Astrocyte (in vitro differentiated cells and primary cell): ENCODE measurements at regions not wholly inside any gene's neighbourhood (a gene's known extent, or its start where the extent isn't known, plus 50 kb on each side); places are given as distances from the start of the nearest gene placed in this dataset.

ENCODE experiments used
- DNase-seq: peaks from one replicate; pipeline ENCODE4 v3.0.0-alpha.2; 2010; ENCODE audit warnings: low read depth
- FAIRE-seq: peaks from 2 replicates; lab custom pipeline; 2011; peaks lifted over from hg19 to GRCh38; lab: Jason Lieb, UNC
- H2AFZ ChIP-seq: 2 replicates; pipeline ENCODE4 v1.6.0; 2012; ENCODE audit warnings: low read depth, low read length, inconsistent platforms
- H3K27ac ChIP-seq: 2 replicates; pipeline ENCODE4 v1.5.1; 2011; ENCODE audit warnings: low read depth, low read length, inconsistent platforms
- H3K27me3 ChIP-seq: 2 replicates; pipeline ENCODE4 v1.6.0; 2011; ENCODE audit warnings: low read length, inconsistent platforms; ENCODE audit not compliant: insufficient read depth
- H3K36me3 ChIP-seq: 2 replicates; pipeline ENCODE4 v1.5.1; 2011; ENCODE audit warnings: low read length, inconsistent platforms; ENCODE audit not compliant: insufficient read depth
- H3K4me1 ChIP-seq: 2 replicates; pipeline ENCODE4 v1.5.1; 2011; ENCODE audit warnings: low read length, inconsistent platforms; ENCODE audit not compliant: insufficient read depth
- H3K4me2 ChIP-seq: 2 replicates; pipeline ENCODE4 v1.6.0; 2012; ENCODE audit warnings: low read length, inconsistent platforms
- H3K4me3 ChIP-seq: 2 replicates; pipeline ENCODE4 v1.5.1; 2011; ENCODE audit warnings: low read depth, mild to moderate bottlenecking, low read length, inconsistent platforms; ENCODE audit not compliant: insufficient read depth
- H3K79me2 ChIP-seq: 2 replicates; pipeline ENCODE4 v1.6.0; 2012; ENCODE audit warnings: mild to moderate bottlenecking, low read length, inconsistent platforms; ENCODE audit not compliant: insufficient read depth
- H3K9ac ChIP-seq: 2 replicates; pipeline ENCODE4 v1.6.0; 2012; ENCODE audit warnings: mild to moderate bottlenecking, low read length, inconsistent platforms
- H3K9me3 ChIP-seq: 2 replicates; pipeline ENCODE4 v1.5.1; 2012; ENCODE audit warnings: low read depth, mild to moderate bottlenecking, low read length, inconsistent platforms; ENCODE audit not compliant: insufficient read depth
- H4K20me1 ChIP-seq: 2 replicates; pipeline ENCODE4 v1.6.0; 2012; ENCODE audit warnings: low read length, inconsistent platforms; ENCODE audit not compliant: insufficient read depth
- H3K27ac Mint-ChIP-seq: one replicate; pipeline ENCODE4 v1.8.0; 2021; ENCODE audit warnings: mild to moderate bottlenecking, mixed read lengths; ENCODE audit not compliant: unreplicated experiment
- H3K27me3 Mint-ChIP-seq: one replicate; pipeline ENCODE4 v1.8.0; 2021; ENCODE audit warnings: low read depth, mixed read lengths; ENCODE audit not compliant: unreplicated experiment
- H3K36me3 Mint-ChIP-seq: one replicate; pipeline ENCODE4 v1.8.0; 2021; ENCODE audit warnings: low read depth, mixed read lengths; ENCODE audit not compliant: unreplicated experiment
- H3K4me1 Mint-ChIP-seq: one replicate; pipeline ENCODE4 v1.8.0; 2021; ENCODE audit warnings: low read depth, mixed read lengths; ENCODE audit not compliant: unreplicated experiment
- H3K4me3 Mint-ChIP-seq: one replicate; pipeline ENCODE4 v1.8.0; 2021; ENCODE audit warnings: mild to moderate bottlenecking, moderate library complexity, mixed read lengths; ENCODE audit not compliant: unreplicated experiment
- H3K9me3 Mint-ChIP-seq: one replicate; pipeline ENCODE4 v1.8.0; 2021; ENCODE audit warnings: mild to moderate bottlenecking, mixed read lengths; ENCODE audit not compliant: unreplicated experiment
- EZH2 ChIP-seq: IDR thresholded peaks from 2 replicates; pipeline ENCODE4 v1.6.1; 2012; ENCODE audit warnings: mild to moderate bottlenecking, low read length, inconsistent platforms; ENCODE audit not compliant: insufficient read depth
- TF ChIP-seq, protein P1 (sequence below): IDR thresholded peaks from 2 replicates; pipeline ENCODE4 v1.5.1; 2011; ENCODE audit warnings: low read depth, mild to moderate bottlenecking, inconsistent platforms, low read length, moderate library complexity; ENCODE audit not compliant: insufficient read depth

DNA sequence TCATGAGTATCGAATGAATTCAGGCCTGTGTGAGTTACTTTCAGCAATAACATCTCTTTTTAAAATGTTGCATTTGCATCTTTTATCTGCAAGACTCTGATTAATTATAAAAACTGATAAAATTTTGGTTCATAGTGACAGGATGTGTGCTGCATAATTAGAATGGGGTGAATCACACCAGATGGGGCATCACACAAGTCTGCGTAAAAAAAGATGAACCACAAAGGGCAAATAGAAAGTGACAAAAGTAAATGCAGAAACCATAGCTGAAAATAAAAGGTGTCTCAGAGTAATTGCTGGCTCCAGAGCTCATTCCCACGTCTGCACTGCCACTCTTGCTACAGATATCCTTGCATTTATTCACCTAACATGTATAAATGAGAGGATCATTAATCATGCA, 131.1 kb downstream of the HS3ST1 start:
- FAIRE-seq: no peak

DNA sequence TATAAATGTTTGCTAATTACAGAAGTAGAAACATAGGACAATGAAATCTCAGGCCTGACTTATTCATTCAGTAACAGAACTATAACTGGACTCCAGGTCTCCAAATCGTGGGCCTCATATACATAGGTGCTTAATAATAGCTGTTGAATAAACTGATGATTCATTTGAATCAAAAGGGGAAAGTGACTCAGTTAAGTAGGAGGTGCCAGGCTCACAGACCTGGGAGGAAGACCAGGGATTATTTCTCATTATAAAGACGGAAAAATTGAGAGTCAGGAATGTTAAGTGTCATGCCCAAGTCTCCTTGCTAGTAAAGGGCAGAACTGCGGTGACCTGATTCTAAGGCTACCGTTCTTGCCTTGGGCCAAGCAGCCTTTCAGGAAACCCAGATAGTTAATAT, 131.5 kb downstream of the HS3ST1 start:
- Mint-ChIP-seq H3K36me3 (no peaks in the 10 kb centered on the region), H3K4me1 (peaks cover 2% of the 10 kb centered on the region), H3K27me3 (peaks cover 8% of the 10 kb centered on the region), H3K27ac (no peak overlapping the region), H3K9me3 (peaks cover 2% of the 10 kb centered on the region), H3K4me3 (no peak overlapping the region)
- no peak overlapping the region for H3K4me3 ChIP-seq
- peaks cover 7% of the 10 kb centered on the region for H3K4me1 ChIP-seq
- H3K27ac ChIP-seq: peak overlapping the region; percentile 60
- H3K27me3 ChIP-seq: no peaks in the 10 kb centered on the region
- H2AFZ ChIP-seq: no peak overlapping the region
- no peaks in the 10 kb centered on the region for H3K36me3 ChIP-seq
- DNase-seq (peak; percentile 61), FAIRE-seq (no peak)
- H3K9me3 ChIP-seq: no peaks in the 10 kb centered on the region
- H3K4me2 ChIP-seq: peak overlapping the region; percentile 54
- H4K20me1 ChIP-seq: no peaks in the 10 kb centered on the region
- TF ChIP-seq EZH2: no peak
- TF ChIP-seq, protein P1, sequence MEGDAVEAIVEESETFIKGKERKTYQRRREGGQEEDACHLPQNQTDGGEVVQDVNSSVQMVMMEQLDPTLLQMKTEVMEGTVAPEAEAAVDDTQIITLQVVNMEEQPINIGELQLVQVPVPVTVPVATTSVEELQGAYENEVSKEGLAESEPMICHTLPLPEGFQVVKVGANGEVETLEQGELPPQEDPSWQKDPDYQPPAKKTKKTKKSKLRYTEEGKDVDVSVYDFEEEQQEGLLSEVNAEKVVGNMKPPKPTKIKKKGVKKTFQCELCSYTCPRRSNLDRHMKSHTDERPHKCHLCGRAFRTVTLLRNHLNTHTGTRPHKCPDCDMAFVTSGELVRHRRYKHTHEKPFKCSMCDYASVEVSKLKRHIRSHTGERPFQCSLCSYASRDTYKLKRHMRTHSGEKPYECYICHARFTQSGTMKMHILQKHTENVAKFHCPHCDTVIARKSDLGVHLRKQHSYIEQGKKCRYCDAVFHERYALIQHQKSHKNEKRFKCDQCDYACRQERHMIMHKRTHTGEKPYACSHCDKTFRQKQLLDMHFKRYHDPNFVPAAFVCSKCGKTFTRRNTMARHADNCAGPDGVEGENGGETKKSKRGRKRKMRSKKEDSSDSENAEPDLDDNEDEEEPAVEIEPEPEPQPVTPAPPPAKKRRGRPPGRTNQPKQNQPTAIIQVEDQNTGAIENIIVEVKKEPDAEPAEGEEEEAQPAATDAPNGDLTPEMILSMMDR: no peak
- no peak overlapping the region for H3K9ac ChIP-seq
- H3K79me2 ChIP-seq: no peaks in the 10 kb centered on the region

More for the DNA sequence above, 131.1 kb downstream of the HS3ST1 start:
- Mint-ChIP-seq H3K4me1 (peaks cover 2% of the 10 kb centered on the region), H3K36me3 (no peaks in the 10 kb centered on the region), H3K27me3 (peaks cover 8% of the 10 kb centered on the region), H3K9me3 (peaks cover 2% of the 10 kb centered on the region), H3K27ac (no peak overlapping the region), H3K4me3 (no peak overlapping the region)
- H3K9me3 ChIP-seq: no peaks in the 10 kb centered on the region
- H3K79me2 ChIP-seq: no peaks in the 10 kb centered on the region
- H3K4me3 ChIP-seq: no peak overlapping the region
- peaks cover 7% of the 10 kb centered on the region for H3K4me1 ChIP-seq
- H3K4me2 ChIP-seq: peak overlapping the region; percentile 54
- DNase-seq: peak; percentile 22
- no peak overlapping the region for H3K9ac ChIP-seq
- no peak overlapping the region for H2AFZ ChIP-seq
- no peak for TF ChIP-seq EZH2
- TF ChIP-seq, protein P1: no peak
- no peaks in the 10 kb centered on the region for H4K20me1 ChIP-seq
- H3K36me3 ChIP-seq: no peaks in the 10 kb centered on the region
- H3K27me3 ChIP-seq: no peaks in the 10 kb centered on the region
- H3K27ac ChIP-seq: peak overlapping the region; percentile 60

DNA sequence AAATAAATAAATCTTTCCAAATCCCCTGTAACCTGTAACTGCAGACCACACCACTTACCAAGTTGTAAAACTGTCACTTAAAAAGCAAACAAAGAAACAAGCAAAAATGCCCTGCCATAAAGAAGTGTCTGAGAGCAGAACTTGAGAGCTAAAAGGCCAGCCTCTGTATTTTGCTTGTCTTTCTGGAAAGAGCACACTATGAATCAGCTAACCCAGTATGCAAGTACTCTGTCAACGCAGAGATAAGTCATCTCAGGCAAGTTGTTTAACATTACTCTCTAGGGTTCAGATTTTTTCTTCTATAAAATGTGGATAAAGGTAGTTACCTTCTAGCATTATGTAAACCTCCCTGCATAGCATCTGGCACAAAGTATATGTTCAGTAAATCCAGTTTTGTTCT, 134.8 kb downstream of the HS3ST1 start:
- H3K27me3 Mint-ChIP-seq: no peaks in the 10 kb centered on the region
- Histone ChIP-seq H3K9me3 (no peaks in the 10 kb centered on the region), H3K36me3 (no peaks in the 10 kb centered on the region), H3K27me3 (no peaks in the 10 kb centered on the region), H4K20me1 (no peaks in the 10 kb centered on the region), H2AFZ (no peak overlapping the region), H3K27ac (no peak overlapping the region), H3K4me1 (peaks cover 7% of the 10 kb centered on the region), H3K4me2 (no peak overlapping the region), H3K9ac (no peak overlapping the region), H3K4me3 (no peak overlapping the region), H3K79me2 (no peaks in the 10 kb centered on the region)
- FAIRE-seq: no peak
- peak; percentile 50 for DNase-seq
- no peaks in the 10 kb centered on the region for H3K36me3 Mint-ChIP-seq
- H3K4me3 Mint-ChIP-seq: no peak overlapping the region
- peaks cover 2% of the 10 kb centered on the region for H3K4me1 Mint-ChIP-seq
- no peak overlapping the region for H3K27ac Mint-ChIP-seq
- H3K9me3 Mint-ChIP-seq: peaks cover 2% of the 10 kb centered on the region
- TF ChIP-seq, protein P1: no peak
- no peak for TF ChIP-seq EZH2
